K562 (cell line): ENCODE measurements at regions not wholly inside any gene's neighbourhood (a gene's known extent, or its start where the extent isn't known, plus 50 kb on each side); places are given as distances from the start of the nearest gene placed in this dataset.

Experiments used
- C11orf30 ChIP-seq: fragments of 450-650 bp; IDR thresholded peaks from 2 replicates; pipeline ENCODE4 v1.6.1; 2016; ENCODE audit warnings: low read depth, mild to moderate bottlenecking
- CHD1 ChIP-seq: fragments of 200-600 bp; sonication (generic); IDR thresholded peaks from one replicate; pipeline ENCODE4 v1.6.1; 2012; ENCODE audit warnings: mild to moderate bottlenecking, moderate library complexity, low read length, inconsistent platforms
- CREM ChIP-seq: IDR thresholded peaks from 2 replicates; pipeline ENCODE4 v1.6.1; 2014; ENCODE audit warnings: antibody characterized with exemption, low read depth
- MTA1 ChIP-seq: fragments of 450-650 bp; IDR thresholded peaks from 2 replicates; pipeline ENCODE4 v1.6.1; 2017; ENCODE audit warnings: borderline replicate concordance
- NFRKB ChIP-seq: fragments of 450-650 bp; IDR thresholded peaks from 2 replicates; pipeline ENCODE4 v1.6.1; 2016; ENCODE audit warnings: low read depth
- TAL1 ChIP-seq: fragments of 450-650 bp; IDR thresholded peaks from 2 replicates; pipeline ENCODE4 v1.6.1; 2016; ENCODE audit warnings: mild to moderate bottlenecking
- ZBTB33 ChIP-seq: sonication (generic); formaldehyde crosslinking; IDR thresholded peaks from 2 replicates; pipeline ENCODE4 v1.8.1; 2023; ENCODE audit warnings: mild to moderate bottlenecking, missing genetic modification reagents
- ZBTB5 ChIP-seq: fragments of 450-650 bp; IDR thresholded peaks from 2 replicates; pipeline ENCODE4 v1.6.1; 2017; ENCODE audit warnings: antibody characterized with exemption
- ZNF707 ChIP-seq: fragments of 250-450 bp; sonication (Bioruptor Pico); conservative IDR thresholded peaks from 2 replicates; pipeline ENCODE4 v1.8.0; 2022; ENCODE audit warnings: inconsistent platforms, mild to moderate bottlenecking, moderate library complexity

GRCh38 chr2:153715218-153715850, 156.4 kb upstream of the GALNT13 start (continued):
- TF ChIP-seq ZBTB33 (CRISPR knock-in tag) (no peak), MTA1 (no peak), NFRKB (no peak), C11orf30 (no peak), CREM (no peak), TAL1 (no peak), ZNF707 (CRISPR knock-in tag) (no peak), ZBTB5 (no peak), CHD1 (no peak)
